Erythroblast (primary cell): ENCODE measurements at regions not wholly inside any gene's neighbourhood (a gene's known extent, or its start where the extent isn't known, plus 50 kb on each side); places are given as distances from the start of the nearest gene placed in this dataset.

Experiments
- GATA1 ChIP-seq: IDR thresholded peaks from 2 replicates; pipeline ENCODE4 v1.6.1; 2011; ENCODE audit warnings: low read depth, mild to moderate bottlenecking, control low read depth, low read length, moderate library complexity
- POLR2A ChIP-seq: IDR thresholded peaks from 2 replicates; pipeline ENCODE4 v1.6.1; 2011; ENCODE audit warnings: mild to moderate bottlenecking, low read length

- TF ChIP-seq POLR2A, result no peak
- TF ChIP-seq GATA1, result no peak
These were observed 89.0 kb upstream of the TENT5D start for GRCh38 chrX:80331285-80331684.
